GM23338 (cell line): ENCODE measurements at regions not wholly inside any gene's neighbourhood (a gene's known extent, or its start where the extent isn't known, plus 50 kb on each side); places are given as distances from the start of the nearest gene placed in this dataset.

Experiments used
- CREB1 ChIP-seq: fragments of 250-450 bp; sonication (Bioruptor Pico); IDR thresholded peaks from 2 replicates; pipeline ENCODE4 v1.5.0; 2020; ENCODE audit warnings: low read depth, mild to moderate bottlenecking, moderate library complexity
- EZH2 ChIP-seq: fragments of 200-600 bp; sonication (generic); IDR thresholded peaks from one replicate; pipeline ENCODE4 v1.8.0; 2017; ENCODE audit warnings: antibody characterized with exemption, mild to moderate bottlenecking, low read depth; ENCODE audit not compliant: unreplicated experiment
- NANOG ChIP-seq: IDR thresholded peaks from 2 replicates; pipeline ENCODE4 v1.6.1; 2016; ENCODE audit warnings: antibody characterized with exemption, borderline replicate concordance
- POLR2AphosphoS5 ChIP-seq: IDR thresholded peaks from 2 replicates; pipeline ENCODE4 v1.6.1; 2016; ENCODE audit warnings: antibody characterized with exemption, low read depth
- STAT1 ChIP-seq: IDR thresholded peaks from one replicate; pipeline ENCODE4 v1.6.1; 2016; ENCODE audit warnings: antibody characterized with exemption; ENCODE audit not compliant: unreplicated experiment
- TF ChIP-seq, protein P1 (sequence below), 2 experiments: fragments of 200-600 bp in 1 of 2; sonication (generic) in 1 of 2; conservative IDR thresholded peaks; 2 replicates each; pipeline versions ENCODE4 v1.5.1 to v1.6.1; 2016 to 2017; ENCODE audit warnings: antibody characterized with exemption in 2 of 2, low read depth in 2 of 2, mild to moderate bottlenecking in 2 of 2, moderate library complexity in 1 of 2

DNA sequence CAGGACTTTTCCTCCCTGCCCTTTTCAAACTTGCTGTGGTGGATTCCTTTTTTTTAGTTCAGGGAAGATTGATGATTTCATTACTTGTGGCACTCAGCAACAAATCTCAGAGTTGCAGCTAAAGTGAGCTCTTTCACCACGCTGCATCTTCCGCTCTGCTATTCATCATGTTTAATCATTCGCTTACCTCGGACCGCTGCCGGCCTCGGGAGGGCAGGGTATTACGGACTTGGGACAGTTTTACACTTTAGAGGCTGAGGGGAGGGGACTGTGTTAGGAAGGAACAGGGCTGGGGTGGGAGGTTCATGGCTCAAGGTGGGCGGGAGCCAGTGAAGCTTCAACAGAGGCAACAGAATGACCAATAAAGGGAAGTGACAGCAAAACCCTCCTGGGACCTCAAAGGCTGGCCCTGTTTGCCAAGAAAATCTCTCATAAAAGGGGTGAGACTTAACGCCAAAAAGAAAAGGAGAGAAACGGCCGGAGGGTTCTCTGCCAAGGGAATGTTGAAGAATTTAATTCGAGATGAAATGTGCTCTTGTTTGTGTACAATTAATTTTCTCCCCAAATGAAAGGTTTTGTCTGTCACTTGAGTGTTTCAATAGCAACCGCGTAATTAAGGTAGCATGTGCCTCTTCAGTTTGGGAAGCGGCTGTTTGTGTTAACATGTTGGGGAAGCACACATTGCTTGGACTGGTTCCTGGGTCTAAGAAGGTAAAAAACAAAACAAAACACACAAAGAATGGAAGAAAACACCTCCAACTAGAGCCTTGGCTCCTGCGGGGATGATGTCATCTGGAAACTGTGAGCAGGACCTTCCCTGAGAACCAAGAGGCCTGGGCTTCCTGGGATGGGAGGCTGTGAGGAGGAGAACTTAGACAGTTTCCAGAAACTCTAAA lies 72.5 kb upstream of the SULF2 start:
- TF ChIP-seq, protein P1, sequence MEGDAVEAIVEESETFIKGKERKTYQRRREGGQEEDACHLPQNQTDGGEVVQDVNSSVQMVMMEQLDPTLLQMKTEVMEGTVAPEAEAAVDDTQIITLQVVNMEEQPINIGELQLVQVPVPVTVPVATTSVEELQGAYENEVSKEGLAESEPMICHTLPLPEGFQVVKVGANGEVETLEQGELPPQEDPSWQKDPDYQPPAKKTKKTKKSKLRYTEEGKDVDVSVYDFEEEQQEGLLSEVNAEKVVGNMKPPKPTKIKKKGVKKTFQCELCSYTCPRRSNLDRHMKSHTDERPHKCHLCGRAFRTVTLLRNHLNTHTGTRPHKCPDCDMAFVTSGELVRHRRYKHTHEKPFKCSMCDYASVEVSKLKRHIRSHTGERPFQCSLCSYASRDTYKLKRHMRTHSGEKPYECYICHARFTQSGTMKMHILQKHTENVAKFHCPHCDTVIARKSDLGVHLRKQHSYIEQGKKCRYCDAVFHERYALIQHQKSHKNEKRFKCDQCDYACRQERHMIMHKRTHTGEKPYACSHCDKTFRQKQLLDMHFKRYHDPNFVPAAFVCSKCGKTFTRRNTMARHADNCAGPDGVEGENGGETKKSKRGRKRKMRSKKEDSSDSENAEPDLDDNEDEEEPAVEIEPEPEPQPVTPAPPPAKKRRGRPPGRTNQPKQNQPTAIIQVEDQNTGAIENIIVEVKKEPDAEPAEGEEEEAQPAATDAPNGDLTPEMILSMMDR (conservative IDR thresholded peaks at IDR 0.05; ENCODE audit: low read depth in 2 of 2): no peak
- TF ChIP-seq EZH2 (no peak), POLR2AphosphoS5 (no peak), CREB1 (CRISPR knock-in tag) (no peak), STAT1 (no peak), NANOG (no peak)
